Cerebellar cortex (tissue), 1 donor: ENCODE measurements at regions not wholly inside any gene's neighbourhood (a gene's known extent, or its start where the extent isn't known, plus 50 kb on each side); places are given as distances from the start of the nearest gene placed in this dataset.

ENCODE experiments used
- DNase-seq: peaks from one replicate; pipeline ENCODE4 v3.0.0-alpha.2; 2015; ENCODE audit warnings: low spot score

GRCh38 chr2:144686518-144687215 lies 166.7 kb upstream of the ZEB2 start:
- DNase-seq, result no peak

DNA sequence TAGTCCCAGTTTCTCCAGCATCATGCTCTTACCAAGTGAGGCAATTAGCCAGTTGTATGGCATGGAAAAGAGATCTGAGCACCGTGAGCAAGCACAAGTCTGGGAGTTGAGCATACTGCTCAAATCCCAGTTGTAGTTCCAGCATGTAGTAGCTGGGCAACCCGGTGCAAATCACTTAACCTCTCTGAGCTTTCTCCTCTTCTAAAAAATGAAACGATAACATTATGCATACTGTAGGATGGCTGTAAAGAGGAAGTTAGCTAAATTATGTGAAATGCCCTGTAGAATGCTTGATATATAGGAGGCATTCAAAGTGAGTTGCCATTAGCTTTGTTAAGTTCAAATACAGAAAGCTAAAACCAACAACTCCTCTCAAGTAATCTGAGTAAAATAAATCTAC lies 164.0 kb upstream of the ZEB2 start:
- no peak for DNase-seq

DNA sequence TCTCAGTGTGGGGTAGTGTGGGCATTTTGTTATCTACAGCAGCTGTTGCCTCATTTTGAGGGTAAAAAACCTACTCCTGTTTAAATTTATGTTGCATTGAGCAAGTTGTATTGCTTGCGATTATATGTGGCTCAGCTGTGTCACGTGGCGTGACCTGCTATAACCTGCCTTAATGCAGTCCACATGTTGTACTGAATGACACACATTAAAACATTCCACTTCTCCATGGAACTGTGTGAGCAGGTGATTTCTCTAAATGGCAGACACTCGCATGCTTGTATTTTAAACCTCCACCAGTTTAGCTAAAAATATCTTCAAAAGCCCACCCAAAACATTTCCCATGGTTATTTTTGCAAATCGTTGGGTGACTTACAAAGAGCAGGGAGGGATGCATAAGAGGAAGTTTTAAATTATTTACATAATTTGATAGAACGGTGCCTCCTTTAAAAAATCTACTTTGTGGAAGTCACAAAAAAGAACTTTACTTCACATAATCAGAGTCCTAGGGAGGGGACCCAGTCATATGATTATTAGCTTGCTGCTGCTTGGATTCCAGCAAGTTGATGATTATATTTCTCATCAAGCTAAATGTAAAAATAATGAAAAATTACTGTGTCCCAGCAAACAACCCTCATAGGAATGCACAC lies 163.3 kb upstream of the ZEB2 start:
- no peak for DNase-seq

DNA sequence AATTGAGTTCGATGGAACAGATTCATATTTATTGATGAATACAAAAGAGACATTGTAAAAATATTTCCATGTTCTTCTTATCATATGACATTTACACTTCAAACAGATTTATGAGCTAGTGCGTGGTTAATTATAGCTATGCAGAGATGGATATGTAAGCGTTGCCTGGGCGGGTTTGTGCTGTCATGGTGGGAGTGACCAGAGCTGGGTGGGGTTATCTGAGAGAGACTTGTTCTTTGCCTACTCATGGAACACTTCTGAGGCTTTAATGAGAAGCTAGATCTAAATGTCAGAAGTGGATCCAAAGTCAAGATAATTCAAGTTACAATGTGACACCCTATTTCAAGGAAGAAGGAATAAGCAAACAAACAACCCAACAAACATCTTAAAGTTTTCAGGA lies 162.3 kb upstream of the ZEB2 start:
- DNase-seq, result no peak

- no peak for DNase-seq
These were observed 161.5 kb upstream of the ZEB2 start for GRCh38 chr2:144681389-144681788.

DNA sequence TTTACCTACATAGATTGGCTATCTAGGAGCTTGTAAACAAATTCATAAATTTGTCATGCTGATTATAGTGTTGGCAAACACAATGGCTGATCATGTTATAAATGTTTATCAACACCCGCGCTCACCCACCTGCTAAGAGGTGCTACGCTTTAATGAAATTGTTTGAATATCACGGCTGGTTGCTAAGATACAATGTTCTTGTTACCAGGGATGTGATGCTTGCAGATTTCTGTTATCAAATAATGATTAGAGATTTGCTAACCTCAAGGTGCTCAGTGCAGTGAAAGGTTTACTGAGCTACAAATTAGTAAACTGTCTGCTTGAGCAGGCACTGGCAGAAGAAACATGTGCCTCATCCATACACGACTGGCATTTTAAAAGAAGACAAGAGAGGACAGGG lies 160.0 kb upstream of the ZEB2 start:
- no peak for DNase-seq

DNA sequence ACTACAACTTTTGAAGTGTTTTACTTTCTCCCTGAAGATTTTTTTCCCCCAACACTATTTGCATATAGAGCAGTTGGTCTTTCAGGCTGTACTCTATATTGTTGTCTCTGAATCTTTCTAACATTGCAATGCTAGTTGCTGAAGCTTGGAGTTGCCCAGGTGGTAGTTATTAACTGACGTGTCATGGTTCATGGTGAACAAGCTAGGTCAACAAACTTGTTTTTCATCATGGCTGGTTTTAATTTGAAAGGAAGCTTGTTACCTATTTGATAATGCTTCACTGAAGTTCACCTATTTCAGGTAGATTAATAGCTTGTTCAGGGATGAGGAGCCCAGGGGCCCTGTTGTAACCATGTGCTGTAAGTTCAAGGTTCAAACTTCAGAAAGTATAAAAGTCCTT lies 158.8 kb upstream of the ZEB2 start:
- no peak for DNase-seq

DNA sequence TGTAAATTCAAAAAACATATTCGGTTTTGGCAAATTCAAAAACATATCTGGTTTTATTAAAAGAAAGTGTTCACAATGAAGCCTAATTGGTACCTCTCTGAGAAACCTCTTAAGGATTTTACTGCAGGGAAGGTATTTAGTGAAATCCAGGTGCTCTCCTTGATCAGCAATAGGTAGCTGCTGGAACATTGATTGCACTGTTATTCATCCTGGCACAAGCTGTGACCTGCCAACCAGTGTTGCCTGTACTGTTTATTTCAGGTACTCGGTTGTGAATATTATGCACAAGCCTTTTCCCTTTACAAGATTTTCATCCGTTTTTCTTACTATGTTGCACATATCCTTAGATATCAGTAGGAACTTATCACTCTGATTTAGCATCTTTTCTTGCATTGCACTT lies 155.8 kb upstream of the ZEB2 start:
- no peak for DNase-seq

DNA sequence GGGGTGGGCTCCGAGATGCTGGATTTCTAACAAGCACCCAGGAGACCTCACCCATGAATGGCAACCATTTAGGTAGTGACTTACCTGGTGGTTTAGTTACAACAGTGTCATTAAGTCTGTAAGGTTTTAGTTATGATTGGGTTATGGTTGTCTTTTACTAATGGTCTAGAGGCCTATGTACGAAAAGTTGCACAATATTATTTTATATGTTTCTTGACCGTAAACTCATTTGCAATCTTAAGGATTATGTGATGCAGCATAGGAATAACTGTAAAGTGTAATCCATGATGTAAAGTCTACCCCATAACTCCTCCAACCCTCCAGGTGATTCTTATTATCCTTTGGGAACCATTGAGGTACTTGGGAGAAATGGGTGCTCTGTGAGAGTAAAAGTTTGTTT lies 155.4 kb upstream of the ZEB2 start:
- no peak for DNase-seq

DNA sequence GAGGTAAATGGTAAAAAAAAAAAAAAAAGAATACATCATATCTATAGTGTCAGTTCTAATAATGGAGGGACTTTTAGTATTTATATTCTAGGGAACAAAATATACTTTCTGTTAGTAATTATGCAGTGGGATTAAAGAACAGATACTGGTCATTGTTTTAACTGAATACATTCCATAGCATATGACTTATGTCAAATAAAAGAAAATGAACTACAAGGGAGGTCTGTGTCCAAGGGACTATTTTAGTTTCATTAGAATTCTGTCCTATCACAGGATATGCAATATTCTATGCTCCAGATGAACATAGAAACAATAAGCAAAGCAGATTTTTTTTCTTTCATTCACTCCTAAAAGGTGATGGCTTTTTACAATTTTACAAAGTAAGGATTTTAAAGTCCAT lies 154.2 kb upstream of the ZEB2 start:
- DNase-seq, result no peak

DNA sequence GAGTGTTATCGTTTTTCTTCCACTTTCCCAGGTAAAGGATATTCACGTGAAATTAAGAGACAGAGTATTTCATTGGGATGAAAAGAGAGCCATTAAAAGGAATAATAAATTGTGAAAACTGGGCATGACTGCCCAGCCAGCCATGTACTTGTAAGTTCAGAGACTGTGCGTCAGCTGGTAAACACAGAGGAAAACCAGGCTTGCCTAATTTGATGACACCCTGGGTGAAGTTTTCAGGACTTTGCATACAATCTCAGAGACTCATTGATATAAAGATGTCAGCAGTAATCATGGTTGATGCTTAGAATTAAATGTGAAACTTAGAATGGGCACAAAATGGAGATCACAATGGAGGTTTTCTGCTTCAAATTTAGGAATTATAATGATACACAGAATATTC lies 153.5 kb upstream of the ZEB2 start:
- DNase-seq, result no peak

DNA sequence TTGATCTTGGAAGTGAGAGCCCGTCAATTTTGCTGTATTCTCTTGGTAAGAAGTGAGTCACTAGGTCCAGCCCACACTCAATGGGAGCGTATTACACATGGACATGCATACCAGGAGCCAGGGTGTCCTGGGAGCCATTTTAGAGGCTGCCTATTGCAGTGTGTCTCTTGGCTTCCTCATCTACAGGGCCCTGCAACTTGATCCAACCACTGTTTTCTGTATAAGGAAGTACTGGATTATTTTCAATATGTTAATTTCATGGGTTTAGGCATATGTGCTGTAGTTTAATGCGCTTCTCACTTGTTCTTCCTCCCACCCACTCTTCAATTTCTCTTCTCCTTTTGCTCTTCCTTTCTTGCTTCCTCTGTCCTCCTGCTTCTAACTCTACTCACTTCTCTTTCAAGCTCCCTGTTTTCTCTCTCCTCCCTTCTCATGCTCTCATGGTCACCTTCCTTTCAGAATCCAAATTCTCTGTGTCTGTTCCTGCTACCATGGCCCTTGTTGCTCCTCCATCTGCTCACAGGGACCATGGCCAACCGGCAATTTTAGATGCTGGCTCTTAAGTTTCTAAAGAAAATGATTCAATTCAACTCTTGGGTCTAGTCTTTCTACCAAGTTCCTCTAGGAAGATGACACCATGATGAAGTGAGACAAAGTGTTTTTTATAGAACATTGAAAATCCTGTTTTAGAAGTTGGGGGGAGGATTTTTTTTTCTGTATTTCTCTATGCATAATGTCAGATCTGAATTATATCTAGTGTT lies 152.0 kb upstream of the ZEB2 start:
- no peak for DNase-seq

DNA sequence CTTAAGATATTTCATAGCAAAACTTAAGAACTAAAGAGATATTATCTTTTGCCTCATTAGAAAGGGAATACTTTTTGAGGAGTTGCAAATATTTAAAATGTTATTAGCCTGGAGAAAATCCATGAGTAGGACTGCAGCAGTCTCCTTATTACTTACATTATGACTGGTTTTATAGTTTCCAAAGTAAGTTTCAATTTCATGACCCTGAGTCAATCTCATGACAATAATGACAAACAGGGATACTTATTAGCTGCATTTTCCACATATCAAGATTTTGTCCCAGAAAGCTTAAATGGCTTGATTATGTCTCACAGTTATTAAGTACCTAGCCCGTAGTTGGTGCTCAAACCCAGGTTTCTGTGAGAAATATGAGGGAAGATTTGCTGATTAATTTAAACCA lies 150.8 kb upstream of the ZEB2 start:
- DNase-seq, result no peak

DNA sequence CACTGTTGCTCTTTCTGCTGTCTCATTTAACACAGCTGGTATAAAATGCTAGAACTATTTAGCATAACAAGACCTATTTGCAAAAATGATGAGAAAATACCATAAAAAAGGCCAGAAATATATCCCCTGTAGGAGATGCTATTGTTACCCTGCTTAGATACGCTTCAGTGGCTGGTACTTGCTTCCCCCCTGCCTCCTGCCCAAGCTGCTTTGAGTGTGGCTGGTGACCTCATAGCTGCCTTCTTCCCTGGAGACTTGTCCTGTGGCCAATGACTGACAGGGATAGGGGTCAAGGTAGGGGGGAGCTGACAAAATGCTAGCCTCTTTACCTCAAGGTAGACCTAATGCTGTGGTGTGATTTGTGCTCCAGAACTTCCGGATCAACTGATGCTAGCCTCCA lies 150.2 kb upstream of the ZEB2 start:
- DNase-seq, result no peak

- no peak for DNase-seq
These were observed 149.5 kb upstream of the ZEB2 start for GRCh38 chr2:144669196-144669987.

GRCh38 chr2:144668493-144669110 lies 148.7 kb upstream of the ZEB2 start:
- DNase-seq, result no peak

DNA sequence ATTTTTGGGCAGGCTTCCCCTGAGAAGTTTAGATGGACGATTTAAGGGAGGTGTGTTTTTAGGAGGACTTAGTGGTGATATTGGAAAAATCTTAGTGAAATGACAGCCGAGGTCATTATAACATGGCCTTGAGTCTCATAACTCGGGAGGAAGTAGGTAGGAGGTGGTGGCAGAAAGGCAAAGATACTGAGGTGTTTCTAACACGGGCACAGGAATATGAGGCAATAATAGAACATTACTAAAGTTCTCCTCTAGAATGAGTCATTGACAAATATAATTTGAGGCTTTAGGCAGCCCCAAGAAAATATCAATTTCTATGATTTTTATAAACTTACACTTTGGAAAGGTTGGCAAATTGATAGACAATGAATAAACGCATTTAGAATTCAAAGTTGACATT lies 146.1 kb upstream of the ZEB2 start:
- no peak for DNase-seq

DNA sequence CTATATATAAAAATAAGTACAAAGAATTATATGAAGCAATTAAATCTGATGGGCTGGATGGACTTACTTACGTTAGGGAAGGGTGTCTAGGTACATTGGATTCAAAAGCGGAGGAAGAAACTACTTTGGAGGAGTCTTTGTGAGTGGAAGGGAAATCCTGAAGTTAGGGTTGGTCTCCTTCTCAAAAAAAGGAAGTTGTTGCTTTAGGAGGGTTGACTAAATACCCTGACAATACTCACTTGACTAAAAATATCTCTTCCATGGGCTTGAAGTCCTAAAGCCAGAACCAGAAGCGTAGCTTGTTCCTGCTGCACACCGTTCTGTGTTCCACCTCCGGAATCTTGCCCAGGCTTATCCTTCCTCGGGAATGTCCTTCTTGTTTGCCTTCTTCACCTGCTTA lies 143.3 kb upstream of the ZEB2 start:
- no peak for DNase-seq

DNA sequence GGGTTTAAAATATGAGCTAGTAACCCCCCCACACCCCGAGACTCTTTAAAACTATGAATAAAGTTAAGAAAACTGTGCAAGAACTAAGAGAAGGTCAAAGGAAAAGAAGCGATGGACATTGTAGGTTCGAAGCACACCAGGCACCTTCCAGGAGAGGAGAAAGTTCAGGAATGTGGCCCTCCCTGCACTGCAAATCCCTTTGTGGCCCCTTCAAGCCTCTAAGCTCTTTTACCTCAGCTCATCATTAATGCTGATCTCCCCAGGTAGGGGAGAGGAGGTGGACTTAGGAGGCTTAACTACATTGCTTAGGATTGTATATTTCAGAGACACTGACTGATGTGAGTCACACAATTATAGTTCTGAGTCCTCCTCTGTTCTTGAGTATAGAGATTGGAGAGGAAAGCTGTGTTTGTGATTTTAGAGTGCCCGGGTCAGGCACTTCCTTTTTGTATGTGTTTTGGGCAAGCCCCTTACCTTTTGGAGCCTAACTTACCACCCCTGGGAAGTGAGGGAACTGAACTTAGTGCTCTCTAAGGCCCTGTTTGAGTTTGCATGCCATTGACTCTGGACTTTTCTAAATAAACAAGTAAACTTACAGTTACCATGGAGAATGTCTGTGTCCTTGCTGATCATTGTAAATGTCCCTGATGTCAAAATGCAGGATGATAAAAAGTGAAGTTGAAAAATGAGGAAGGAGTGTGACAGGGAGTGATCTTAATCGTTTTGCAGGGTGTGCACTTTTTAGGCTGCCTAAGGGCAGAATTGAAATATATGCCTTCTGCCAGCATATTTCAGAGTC lies 140.8 kb upstream of the ZEB2 start:
- DNase-seq, result no peak

GRCh38 chr2:144659731-144660275 lies 139.9 kb upstream of the ZEB2 start:
- DNase-seq, result no peak

DNA sequence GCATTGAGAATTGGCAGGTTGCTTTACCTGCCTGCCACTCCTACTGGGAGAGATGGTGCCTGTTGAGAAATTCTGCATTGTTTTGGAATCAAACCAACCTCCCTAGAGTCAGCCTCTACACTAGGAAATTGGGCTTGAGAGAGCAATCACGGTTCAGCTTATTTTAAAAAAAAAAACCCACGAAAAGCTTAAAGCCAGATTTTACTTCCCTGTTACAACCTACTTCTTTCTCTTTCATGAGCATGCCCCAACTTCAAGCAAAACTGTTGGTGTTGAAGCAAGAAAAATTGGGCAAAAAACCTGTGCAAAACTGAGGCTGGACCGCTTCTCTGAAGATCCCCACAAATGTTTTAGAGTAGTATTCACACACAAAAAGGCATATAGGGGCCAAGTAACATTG lies 134.6 kb upstream of the ZEB2 start:
- no peak for DNase-seq
